ENCODE measurements at regions not wholly inside any gene's neighbourhood (a gene's known extent, or its start where the extent isn't known, plus 50 kb on each side); places are given as distances from the start of the nearest gene placed in this dataset.

DNA sequence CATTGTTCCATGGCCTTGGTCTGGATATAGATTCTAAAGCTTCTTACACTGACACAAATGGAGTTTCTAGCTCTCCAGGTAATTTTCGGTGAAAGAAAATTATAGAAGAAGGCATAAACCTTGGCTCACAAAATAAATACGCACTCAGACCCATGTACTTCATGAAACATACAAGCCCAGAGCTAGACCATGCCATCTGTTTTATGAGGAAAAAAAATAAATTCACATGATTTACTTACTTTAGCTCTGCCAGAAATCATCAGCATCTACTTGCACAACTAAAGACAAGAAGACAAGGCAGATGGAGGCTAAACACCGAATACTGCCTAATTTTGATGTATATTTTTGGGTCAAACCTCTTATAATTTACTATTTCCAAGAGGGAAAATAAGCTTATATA lies 197.4 kb upstream of the KLF14 start:
- DNase-seq = no peak

DNA sequence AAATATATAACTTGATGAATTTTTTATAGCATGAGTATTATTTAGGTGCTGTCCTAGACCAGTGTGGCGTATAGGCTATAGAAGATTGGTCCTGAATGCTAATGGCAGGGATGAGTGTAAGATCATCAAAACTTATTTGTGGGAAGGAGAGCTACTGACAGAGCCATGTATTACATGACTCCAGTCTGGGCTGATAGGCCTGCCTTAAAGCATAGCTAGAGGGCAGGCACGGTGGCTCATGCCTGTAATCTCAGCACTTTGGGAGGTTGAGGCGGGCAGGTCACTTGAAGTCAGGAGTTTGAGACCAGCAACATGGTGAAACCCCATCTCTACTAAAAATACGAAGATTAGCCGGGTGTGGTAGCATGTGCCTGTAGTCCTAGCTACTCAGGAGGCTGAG lies 198.1 kb upstream of the KLF14 start:
- DNase-seq = no peak

DNA sequence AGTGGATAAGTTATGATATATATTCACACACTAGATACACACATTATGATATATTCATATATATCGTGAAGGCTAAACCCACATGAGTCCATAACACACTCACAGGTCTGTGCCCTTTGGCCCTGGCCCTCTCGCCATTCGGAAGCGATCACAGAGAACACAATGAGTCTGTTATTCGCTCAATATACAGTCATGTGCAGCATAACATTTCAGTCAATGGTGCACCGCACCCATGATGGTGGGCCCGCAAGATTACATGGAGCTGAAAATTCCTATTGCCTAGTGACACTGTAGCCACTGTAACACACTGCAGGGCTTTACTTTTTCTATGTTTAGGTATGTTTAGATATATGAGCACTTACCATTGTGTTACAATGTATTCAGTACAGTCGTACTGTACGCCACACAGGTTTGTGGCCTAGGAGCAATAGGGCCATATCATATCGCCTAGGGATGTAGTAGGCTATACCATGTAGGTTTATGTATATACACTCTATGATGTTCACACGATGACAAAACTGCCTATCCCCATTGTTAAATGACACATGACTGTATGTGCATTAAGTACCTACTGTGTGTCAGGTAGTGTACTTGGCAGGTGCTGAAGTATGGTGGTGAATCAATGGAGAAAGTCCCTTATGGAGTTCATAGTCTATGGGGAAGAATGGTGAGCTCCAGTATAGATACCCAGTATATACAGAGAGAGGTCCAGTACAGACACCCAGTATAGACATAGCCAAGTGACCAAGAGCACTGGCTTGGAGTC lies 198.8 kb upstream of the KLF14 start:
- DNase-seq = no peak

GRCh38 chr7:130933919-130934318 lies 199.9 kb upstream of the KLF14 start:
- DNase-seq = no peak

- DNase-seq = no peak
Measured at GRCh38 chr7:130935564-130936157, 201.7 kb upstream of the KLF14 start.

DNA sequence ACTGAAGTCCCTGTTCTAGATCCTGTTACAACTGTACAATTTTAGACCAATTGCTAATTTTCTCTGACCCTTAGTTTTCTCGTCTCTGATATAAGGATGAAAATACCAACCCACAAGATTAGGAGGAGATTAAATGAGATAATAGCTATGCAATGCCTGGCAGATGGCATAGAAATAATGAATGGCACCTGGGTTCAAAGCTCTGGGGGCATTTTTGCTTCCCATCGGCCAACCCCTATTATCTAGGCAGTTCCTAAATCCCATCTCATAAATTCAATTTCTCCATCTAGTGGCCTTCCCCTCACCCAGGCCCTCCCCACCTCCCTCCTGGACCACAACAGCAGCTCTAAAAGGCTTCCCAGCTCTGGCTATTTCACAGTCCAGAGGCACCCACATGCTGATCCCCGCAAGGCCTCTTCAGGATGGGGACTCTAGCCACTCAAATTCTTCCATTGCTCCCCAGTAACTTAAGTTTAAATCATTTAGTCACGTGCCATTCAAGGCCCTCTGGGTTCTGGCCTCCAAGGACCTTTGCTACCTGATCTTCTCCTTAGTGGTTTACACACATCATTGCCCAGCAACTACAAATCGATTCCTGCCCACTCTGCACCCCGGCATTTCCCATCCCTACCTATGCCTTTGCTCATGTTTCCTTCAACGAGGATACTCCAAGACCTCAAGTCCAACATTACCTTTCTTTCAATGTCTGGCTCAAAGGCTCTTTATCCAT lies 202.4 kb upstream of the KLF14 start:
- no peak for DNase-seq

DNA sequence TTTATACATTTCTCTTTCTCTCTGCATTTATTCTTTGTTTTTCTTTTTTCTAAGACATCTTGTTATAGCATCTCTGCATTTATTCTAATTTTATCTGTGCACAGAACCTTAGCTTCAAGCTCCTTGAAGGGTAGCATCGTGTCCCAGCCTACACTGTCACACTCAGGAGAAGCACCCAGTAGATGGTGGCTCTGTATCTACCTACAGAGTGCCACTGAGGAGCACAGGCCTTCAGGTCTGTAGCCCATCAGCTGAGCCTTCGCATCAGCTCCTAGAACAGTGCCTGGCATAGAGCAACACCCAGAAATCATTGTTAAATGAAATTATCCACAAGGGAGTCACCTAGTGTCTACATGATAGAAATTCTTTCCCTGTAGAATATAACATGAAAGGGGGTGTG lies 203.0 kb upstream of the KLF14 start:
- DNase-seq = no peak

- DNase-seq = no peak
Measured at GRCh38 chr7:130937830-130938229, 203.8 kb upstream of the KLF14 start.

DNA sequence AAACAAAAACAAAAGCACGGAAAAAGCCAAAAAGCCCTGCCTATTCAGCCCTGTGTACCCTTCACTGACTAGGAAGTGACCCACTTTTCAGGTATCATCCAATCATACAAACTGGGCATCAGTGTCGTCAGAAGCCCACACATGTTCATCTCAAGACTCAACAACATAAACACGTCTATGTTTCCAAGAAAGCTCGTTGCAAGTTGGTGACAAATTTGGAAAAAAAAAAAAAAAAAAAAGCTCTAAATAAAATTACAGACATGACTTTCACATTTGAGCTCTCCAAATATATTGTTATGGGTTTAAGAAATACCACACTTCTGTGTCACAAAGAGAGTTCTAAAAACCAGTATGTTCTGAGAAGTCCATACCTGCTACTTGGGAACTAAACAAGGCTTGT lies 204.7 kb upstream of the KLF14 start:
- DNase-seq = peak; percentile 70 to 86

GRCh38 chr7:130939321-130940095 lies 205.5 kb upstream of the KLF14 start:
- no peak for DNase-seq

DNA sequence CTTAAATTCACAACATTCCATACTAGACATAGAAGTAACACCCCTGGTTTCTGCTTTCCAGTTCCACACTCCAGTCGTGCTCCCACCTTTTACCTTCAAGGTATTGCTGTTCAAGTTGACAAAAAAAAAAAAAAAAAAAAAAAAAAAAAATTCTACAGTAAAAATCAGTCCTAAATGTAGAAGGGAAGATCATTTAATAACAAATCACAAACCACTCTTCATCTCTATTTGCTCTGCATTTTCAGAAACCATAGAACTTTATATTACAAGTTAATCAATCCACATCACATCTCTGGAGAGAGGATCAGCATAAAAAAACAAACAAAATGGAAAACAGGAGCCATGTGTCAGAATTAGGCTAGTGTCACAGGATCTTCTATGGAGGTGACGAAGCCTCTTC lies 206.3 kb upstream of the KLF14 start:
- no peak for DNase-seq

- no peak for DNase-seq
Measured at GRCh38 chr7:130940907-130941306, 206.9 kb upstream of the KLF14 start.

DNA sequence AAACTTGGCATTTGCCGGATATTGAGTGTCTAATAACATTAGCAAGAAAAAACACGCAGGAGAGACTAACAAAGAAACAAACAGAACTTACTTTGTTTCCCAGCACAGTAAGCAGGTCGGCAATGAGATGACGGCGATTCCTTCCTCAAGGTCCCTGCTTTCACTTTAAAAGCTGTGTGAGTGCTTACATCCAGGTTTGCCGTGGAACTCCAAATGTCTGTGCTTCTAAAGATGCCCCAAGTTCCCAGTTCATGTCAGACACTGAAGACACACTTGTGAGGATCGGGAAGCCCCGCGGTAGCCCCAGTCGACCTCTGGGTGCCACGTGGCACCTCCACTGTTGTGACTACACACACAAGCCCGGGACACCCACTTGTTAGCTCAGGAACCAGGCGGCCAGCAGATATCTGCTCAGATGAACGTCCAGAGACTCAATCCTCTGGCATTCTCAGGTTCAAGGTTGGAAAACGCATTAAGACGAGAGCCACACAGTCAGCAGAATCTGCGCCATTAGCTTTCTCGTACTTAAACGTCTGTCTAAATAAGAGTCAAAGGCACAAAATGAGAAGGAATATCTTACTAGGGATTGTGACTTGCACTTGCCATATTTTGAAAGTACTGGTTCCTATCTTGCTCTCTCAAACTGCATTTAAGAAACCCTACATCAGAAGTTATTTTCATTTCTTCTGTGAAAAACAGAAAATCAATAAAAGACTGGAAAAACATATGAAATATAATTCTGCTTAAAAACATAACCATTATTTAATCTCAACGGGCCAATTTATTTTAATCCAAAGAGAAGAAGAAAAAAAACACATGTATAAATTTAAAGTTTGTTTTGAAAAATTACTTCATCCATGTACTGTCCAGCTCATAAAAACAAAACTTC lies 207.6 kb upstream of the KLF14 start:
- peak; percentile 76 to 81 for DNase-seq

GRCh38 chr7:130942211-130942964 lies 208.4 kb upstream of the KLF14 start:
- DNase-seq = peak; percentile 67 to 88

- peak; percentile 29 to 74 for DNase-seq
Measured at GRCh38 chr7:130943336-130943901, 209.4 kb upstream of the KLF14 start.

- no peak for DNase-seq
Measured at GRCh38 chr7:130943981-130944380, 210.0 kb upstream of the KLF14 start.

DNA sequence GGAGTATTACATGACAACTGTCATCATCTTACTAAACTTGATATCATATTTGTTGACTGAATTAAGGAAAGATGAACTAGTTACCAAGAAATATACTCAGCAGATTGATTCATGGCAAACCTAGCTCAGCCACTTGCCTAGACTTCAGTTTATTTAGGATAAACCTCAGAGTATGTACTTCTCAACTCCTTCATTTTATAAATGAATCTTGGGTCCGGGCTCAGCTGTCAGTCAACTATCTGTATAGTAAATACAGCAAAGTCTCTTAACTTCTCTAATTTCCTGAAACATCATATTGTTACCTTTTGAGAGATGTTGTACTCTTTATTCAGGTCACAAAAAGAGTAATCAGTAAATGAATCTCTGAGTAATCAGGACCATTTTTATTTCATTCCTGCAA lies 211.0 kb upstream of the KLF14 start:
- DNase-seq = no peak

- DNase-seq = peak in 1 of 2 donors; percentile 64
Measured at GRCh38 chr7:130945411-130945811, 211.4 kb upstream of the KLF14 start.

DNA sequence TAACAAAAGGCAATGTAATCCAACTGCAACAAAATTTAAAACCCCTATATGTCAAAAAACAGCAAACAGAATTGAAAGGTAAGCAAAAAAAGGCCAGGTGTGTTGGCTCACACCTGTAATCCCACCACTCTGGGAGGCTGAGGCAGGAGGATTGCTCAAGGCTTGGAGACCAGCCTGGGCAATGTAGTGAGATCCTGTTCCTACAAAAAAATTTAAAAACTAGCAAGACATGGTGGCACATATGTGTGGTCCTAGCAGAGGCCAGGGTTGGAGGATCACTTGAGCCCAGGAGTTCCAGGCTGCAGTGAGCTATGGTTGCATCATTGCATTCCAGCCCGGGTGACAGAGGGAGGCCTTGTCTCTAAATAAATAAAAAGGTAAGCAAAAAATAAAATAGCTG lies 212.1 kb upstream of the KLF14 start:
- DNase-seq = no peak

DNA sequence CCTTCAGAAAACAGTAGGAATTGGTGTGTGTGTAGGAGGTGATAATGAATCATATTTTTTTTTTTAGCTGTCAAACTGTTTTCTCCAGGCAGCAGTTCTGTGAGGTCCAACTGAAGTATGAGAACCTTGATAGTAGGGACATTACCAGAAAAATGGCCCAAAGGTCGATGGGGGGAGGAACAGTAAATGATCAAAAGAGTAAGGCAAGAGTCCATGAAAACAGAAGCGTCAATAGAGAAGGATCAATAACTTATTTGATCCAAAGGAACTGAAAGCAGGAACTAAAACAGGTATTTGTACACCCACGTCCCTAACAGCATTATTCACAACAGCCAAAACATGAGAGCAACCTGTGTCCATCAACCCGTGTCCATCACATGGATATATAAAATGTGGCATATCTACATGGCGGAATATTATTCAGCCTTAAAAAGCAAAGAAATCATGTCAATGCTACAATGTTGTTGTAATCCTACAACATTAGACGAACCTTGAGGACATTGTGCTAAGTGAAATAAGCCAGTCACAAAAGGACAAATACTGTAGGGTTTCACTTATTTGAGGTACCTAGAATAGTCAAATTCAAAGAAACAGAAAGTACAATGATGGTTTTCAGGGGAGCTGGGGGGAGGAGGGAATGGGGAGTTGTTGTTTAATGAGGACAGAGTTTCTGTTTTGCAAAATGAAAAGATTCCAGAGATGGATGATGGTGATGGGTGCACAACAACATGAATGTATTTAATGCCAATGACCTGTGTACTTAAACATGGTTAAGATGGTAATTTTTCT lies 214.0 kb upstream of the KLF14 start:
- peak in 1 of 2 donors; percentile 64 for DNase-seq
